Gastrocnemius medialis (tissue), 4 donors: ENCODE measurements at regions not wholly inside any gene's neighbourhood (a gene's known extent, or its start where the extent isn't known, plus 50 kb on each side); places are given as distances from the start of the nearest gene placed in this dataset.

Experiments used
- CTCF ChIP-seq, 5 experiments: fragments of 450-650 bp in 3 of 5; fragments of 200-600 bp in 2 of 5; sonication (generic) in 2 of 5; IDR thresholded peaks in 4 of 5; conservative IDR thresholded peaks in 1 of 5; 1 replicate in 4 of 5; 2 replicates in 1 of 5; pipeline ENCODE4 v1.5.1; 2016 to 2019; ENCODE audit warnings: antibody characterized with exemption in 5 of 5, mild to moderate bottlenecking in 3 of 5, moderate library complexity in 3 of 5
- POLR2A ChIP-seq, 2 donors: fragments of 450-650 bp; IDR thresholded peaks; one replicate each; pipeline ENCODE4 v1.6.1; 2017; ENCODE audit warnings: antibody characterized with exemption in 2 of 2, mild to moderate bottlenecking in 2 of 2, moderate library complexity in 2 of 2

- TF ChIP-seq CTCF (IDR thresholded peaks at IDR 0.05 in 4 of 5, conservative IDR thresholded peaks at IDR 0.05 in 1 of 5) (no peak), POLR2A (IDR thresholded peaks at IDR 0.05) (no peak)
Measured at GRCh38 chr18:39007031-39007902, 1441.7 kb upstream of the CELF4 start.
